HEK293 (cell line): ENCODE measurements at regions not wholly inside any gene's neighbourhood (a gene's known extent, or its start where the extent isn't known, plus 50 kb on each side); places are given as distances from the start of the nearest gene placed in this dataset.
"Not testable (repeated sequence)": the region's sequence is repeated elsewhere in the genome, so short reads cannot be mapped to it uniquely, and the experiment has no call there.

ENCODE experiments used
- CTCF ChIA-PET: fragments of 350-600 bp; formaldehyde crosslinking; extraction: SDS; loops from one replicate; lab custom pipeline; 2021; ENCODE audit warnings: antibody characterized with exemption; lab: Yijun Ruan, JAX
- POLR2A ChIA-PET: fragments of 300-600 bp; formaldehyde crosslinking; extraction: SDS; loops from one replicate; lab custom pipeline; 2020; ENCODE audit warnings: antibody characterized with exemption, inconsistent platforms; lab: Yijun Ruan, JAX
- H3K27ac ChIP-seq: fragments of 200-500 bp; sonication (Bioruptor generic); 2 replicates; pipeline ENCODE4 v1.5.1; 2014; ENCODE audit warnings: low read depth, low read length, control low read depth, inconsistent platforms; ENCODE audit errors: extremely low read depth
- H3K36me3 ChIP-seq, 2 experiments: fragments of 200-500 bp in 1 of 2; sonication (Bioruptor generic) in 1 of 2; 1 replicate in 1 of 2; 2 replicates in 1 of 2; pipeline ENCODE4 v1.5.1; 2014 to 2017; ENCODE audit warnings: inconsistent platforms in 2 of 2, low read length in 2 of 2; ENCODE audit not compliant: control insufficient read depth in 2 of 2, insufficient read depth in 1 of 2
- H3K4me1 ChIP-seq: fragments of 200-500 bp; sonication (Bioruptor generic); 2 replicates; pipeline ENCODE4 v1.5.1; 2014; ENCODE audit warnings: mild to moderate bottlenecking, low read length, inconsistent platforms; ENCODE audit not compliant: control insufficient read depth, insufficient read depth
- H3K4me3 ChIP-seq: 2 replicates; pipeline ENCODE4 v1.5.1; 2011; ENCODE audit warnings: low read depth, mild to moderate bottlenecking, control low read depth, low read length, moderate library complexity
- H3K9me3 ChIP-seq: fragments of 200-500 bp; sonication (Bioruptor generic); 2 replicates; pipeline ENCODE4 v1.5.1; 2014; ENCODE audit warnings: low read depth, low read length, inconsistent platforms; ENCODE audit not compliant: control insufficient read depth, insufficient read depth
- TCF7L2 ChIP-seq: IDR thresholded peaks from 2 replicates; pipeline ENCODE4 v1.6.1; 2011; ENCODE audit warnings: low read depth, mild to moderate bottlenecking, inconsistent platforms, low read length, moderate library complexity, borderline replicate concordance
- ZEB2 ChIP-seq: fragments of 450-650 bp; formaldehyde crosslinking; IDR thresholded peaks from 2 replicates; pipeline ENCODE4 v1.5.1; 2016; ENCODE audit warnings: missing biosample characterization, missing genetic modification characterization
- ZFHX2 ChIP-seq: fragments of 450-650 bp; formaldehyde crosslinking; conservative IDR thresholded peaks from 2 replicates; pipeline ENCODE4 v1.5.1; 2016; ENCODE audit warnings: missing biosample characterization, missing genetic modification characterization
- ZNF2 ChIP-seq: fragments of 450-650 bp; formaldehyde crosslinking; IDR thresholded peaks from 2 replicates; pipeline ENCODE4 v1.5.1; 2016; ENCODE audit warnings: missing biosample characterization, missing genetic modification characterization
- ZNF239 ChIP-seq: fragments of 450-650 bp; formaldehyde crosslinking; IDR thresholded peaks from 2 replicates; pipeline ENCODE4 v1.5.1; 2016; ENCODE audit warnings: missing biosample characterization, missing genetic modification characterization
- ZNF366 ChIP-seq: fragments of 450-650 bp; formaldehyde crosslinking; conservative IDR thresholded peaks from 2 replicates; pipeline ENCODE4 v1.5.1; 2016; ENCODE audit warnings: missing biosample characterization, missing genetic modification characterization
- ZNF514 ChIP-seq: fragments of 450-650 bp; formaldehyde crosslinking; IDR thresholded peaks from 2 replicates; pipeline ENCODE4 v1.5.1; 2016; ENCODE audit warnings: missing biosample characterization, missing genetic modification characterization
- ZNF629 ChIP-seq: fragments of 450-650 bp; formaldehyde crosslinking; IDR thresholded peaks from 2 replicates; pipeline ENCODE4 v1.5.1; 2017; ENCODE audit warnings: missing biosample characterization, missing genetic modification characterization
- ZNF658 ChIP-seq: fragments of 450-650 bp; formaldehyde crosslinking; IDR thresholded peaks from 2 replicates; pipeline ENCODE4; 2016; ENCODE audit warnings: missing biosample characterization, missing genetic modification characterization
- ZNF76 ChIP-seq: fragments of 450-650 bp; formaldehyde crosslinking; IDR thresholded peaks from 2 replicates; pipeline ENCODE4; 2016; ENCODE audit warnings: low read depth, missing biosample characterization, missing genetic modification characterization, borderline replicate concordance
- ZNF768 ChIP-seq: fragments of 450-650 bp; formaldehyde crosslinking; IDR thresholded peaks from 2 replicates; pipeline ENCODE4 v1.5.1; 2018; ENCODE audit warnings: missing biosample characterization, mild to moderate bottlenecking, missing genetic modification characterization
- ZNF792 ChIP-seq: fragments of 450-650 bp; formaldehyde crosslinking; IDR thresholded peaks from 2 replicates; pipeline ENCODE4 v1.5.1; 2016; ENCODE audit warnings: missing biosample characterization, missing genetic modification characterization
- ZNF830 ChIP-seq: fragments of 450-650 bp; IDR thresholded peaks from 2 replicates; pipeline ENCODE4 v1.5.0; 2018; ENCODE audit warnings: missing biosample characterization, missing genetic modification characterization, low read depth, mild to moderate bottlenecking, moderate library complexity
- ZSCAN30 ChIP-seq: fragments of 450-650 bp; IDR thresholded peaks from 2 replicates; pipeline ENCODE4 v1.5.1; 2018; ENCODE audit warnings: missing biosample characterization, mild to moderate bottlenecking, missing genetic modification characterization, moderate library complexity
- TF ChIP-seq, protein P1 (sequence below): fragments of 450-650 bp; formaldehyde crosslinking; IDR thresholded peaks from 2 replicates; pipeline ENCODE4 v1.5.1; 2017; ENCODE audit warnings: missing biosample characterization, missing genetic modification characterization
- TF ChIP-seq, protein P2 (sequence below): sonication (generic); formaldehyde crosslinking; IDR thresholded peaks from 2 replicates; pipeline ENCODE4 v1.8.1; 2022; ENCODE audit warnings: mild to moderate bottlenecking, moderate library complexity, missing genetic modification reagents
- TF ChIP-seq, protein P3 (sequence below): fragments of 450-650 bp; formaldehyde crosslinking; IDR thresholded peaks from 2 replicates; pipeline ENCODE4 v1.5.1; 2017; ENCODE audit warnings: missing biosample characterization, missing genetic modification characterization
- TF ChIP-seq, protein P4 (sequence below): fragments of 450-650 bp; formaldehyde crosslinking; IDR thresholded peaks from 2 replicates; pipeline ENCODE4 v1.5.1; 2016; ENCODE audit warnings: missing biosample characterization, missing genetic modification characterization, low read depth
- TF ChIP-seq, protein P5 (sequence below): fragments of 450-650 bp; formaldehyde crosslinking; IDR thresholded peaks from 2 replicates; pipeline ENCODE4 v1.5.1; 2017; ENCODE audit warnings: missing biosample characterization, missing genetic modification characterization
- TF ChIP-seq, protein P6 (sequence below): fragments of 450-650 bp; formaldehyde crosslinking; optimal IDR thresholded peaks from 2 replicates; pipeline ENCODE3; 2016; ENCODE audit warnings: missing biosample characterization, mild to moderate bottlenecking, missing genetic modification characterization

DNA sequence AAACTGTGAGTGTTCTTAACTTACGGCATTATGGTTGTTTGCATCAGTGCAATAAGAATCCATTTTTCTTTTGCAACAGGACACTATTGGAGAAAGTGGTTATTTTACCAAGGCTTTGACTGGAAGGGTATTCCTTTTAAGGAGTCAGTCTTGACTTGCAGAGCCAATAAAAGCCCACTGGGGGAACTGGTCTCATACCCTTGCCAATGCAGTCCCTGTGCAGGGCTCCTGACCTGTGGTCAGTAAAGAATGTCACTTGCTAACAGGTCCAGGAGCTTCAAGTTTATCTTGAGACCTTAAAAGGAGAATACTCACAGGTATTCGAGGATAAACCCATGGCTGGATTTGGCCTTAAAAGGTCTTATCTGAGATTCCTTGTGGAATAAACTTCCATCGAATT lies 227.8 kb upstream of the GBE1 start:
- TF ChIP-seq TCF7L2 (no peak), ZNF629 (tag by site-specific recombination) (no peak), ZNF658 (tag by site-specific recombination) (no peak), ZNF2 (tag by site-specific recombination) (no peak)
- TF ChIP-seq, protein P1, sequence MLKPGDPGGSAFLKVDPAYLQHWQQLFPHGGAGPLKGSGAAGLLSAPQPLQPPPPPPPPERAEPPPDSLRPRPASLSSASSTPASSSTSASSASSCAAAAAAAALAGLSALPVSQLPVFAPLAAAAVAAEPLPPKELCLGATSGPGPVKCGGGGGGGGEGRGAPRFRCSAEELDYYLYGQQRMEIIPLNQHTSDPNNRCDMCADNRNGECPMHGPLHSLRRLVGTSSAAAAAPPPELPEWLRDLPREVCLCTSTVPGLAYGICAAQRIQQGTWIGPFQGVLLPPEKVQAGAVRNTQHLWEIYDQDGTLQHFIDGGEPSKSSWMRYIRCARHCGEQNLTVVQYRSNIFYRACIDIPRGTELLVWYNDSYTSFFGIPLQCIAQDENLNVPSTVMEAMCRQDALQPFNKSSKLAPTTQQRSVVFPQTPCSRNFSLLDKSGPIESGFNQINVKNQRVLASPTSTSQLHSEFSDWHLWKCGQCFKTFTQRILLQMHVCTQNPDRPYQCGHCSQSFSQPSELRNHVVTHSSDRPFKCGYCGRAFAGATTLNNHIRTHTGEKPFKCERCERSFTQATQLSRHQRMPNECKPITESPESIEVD (tag by site-specific recombination) = no peak
- ChIA-PET CTCF (no interaction called here), POLR2A (no interaction called here)
- Histone ChIP-seq H3K9me3 (no peaks in the 10 kb centered on the region), H3K36me3 (no peaks in the 10 kb centered on the region), H3K4me3 (no peak overlapping the region), H3K4me1 (no peaks in the 10 kb centered on the region), H3K27ac (no peak overlapping the region)

DNA sequence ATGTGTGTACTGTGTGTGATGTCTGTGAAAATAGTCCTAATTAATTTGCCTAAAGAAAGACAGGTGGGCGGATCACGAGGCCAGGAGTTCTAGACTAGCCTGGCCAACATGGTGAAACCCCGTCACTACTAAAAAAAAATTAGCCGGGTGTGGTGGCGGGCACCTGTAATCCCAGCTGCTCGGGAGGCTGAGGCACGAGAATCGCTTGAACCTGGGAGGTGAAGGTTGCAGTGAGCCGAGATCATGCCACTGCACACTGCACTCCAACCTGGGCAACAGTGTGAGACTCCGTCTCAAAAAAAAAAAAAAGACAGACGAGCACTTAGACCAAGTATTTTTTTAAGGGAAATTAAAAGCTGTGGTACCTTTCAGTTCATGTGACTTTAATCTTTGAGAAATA lies 226.0 kb upstream of the GBE1 start:
- CTCF ChIA-PET = interaction anchor here (0.5 to 0.7 kb wide), 2 partner anchors 10 to 277 kb away, joined by 3 to 4 read pairs; no protein-coding TSS in a partner anchor
- H3K9me3 ChIP-seq, POLR2A ChIA-PET, H3K4me3 ChIP-seq, H3K27ac ChIP-seq, H3K36me3 ChIP-seq, H3K4me1 ChIP-seq: not testable (repeated sequence)

DNA sequence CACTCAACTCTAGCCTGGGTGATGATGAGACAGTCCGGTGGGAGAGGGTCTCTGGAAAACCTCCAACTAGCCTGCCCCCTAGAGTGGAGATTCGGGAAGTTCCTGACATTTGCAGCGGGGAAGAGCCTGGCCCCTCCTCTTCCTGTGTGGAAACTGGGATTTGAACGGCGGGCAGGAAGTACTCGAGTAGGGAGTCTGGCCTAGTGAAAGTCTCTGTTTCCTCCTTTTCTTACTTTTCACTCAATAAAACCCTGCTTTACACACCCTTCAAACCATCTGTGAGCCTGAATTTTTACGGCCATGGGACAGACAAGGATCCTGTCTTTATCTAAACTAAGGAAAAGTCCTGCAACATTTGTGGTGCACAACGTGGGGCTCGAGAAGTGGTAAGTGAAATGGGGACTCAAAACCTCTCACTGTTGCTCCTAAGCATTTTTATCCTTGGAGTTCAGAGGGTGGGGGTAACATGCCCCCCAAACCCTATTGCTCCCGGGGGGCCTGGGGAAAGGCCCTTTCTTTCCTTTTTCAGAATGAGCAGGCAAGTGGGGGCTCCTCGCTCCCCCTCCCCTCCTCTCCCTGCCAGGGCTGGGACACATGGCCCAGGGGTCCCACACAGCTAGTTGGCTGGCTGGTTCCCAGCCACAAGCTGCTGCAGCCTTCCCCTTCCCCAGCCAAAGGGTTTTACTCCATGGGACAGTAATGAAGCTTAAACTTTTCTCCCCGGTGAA lies 224.7 kb upstream of the GBE1 start:
- H3K36me3 ChIP-seq = no peaks in the 10 kb centered on the region
- H3K4me3 ChIP-seq = no peak overlapping the region
- CTCF ChIA-PET = no interaction called here
- TF ChIP-seq ZFHX2 (tag by site-specific recombination) = no peak
- no peak for TF ChIP-seq ZNF768 (tag by site-specific recombination)
- TF ChIP-seq ZNF239 (tag by site-specific recombination) = no peak
- TF ChIP-seq ZNF76 (tag by site-specific recombination) = no peak
- TF ChIP-seq, protein P2, sequence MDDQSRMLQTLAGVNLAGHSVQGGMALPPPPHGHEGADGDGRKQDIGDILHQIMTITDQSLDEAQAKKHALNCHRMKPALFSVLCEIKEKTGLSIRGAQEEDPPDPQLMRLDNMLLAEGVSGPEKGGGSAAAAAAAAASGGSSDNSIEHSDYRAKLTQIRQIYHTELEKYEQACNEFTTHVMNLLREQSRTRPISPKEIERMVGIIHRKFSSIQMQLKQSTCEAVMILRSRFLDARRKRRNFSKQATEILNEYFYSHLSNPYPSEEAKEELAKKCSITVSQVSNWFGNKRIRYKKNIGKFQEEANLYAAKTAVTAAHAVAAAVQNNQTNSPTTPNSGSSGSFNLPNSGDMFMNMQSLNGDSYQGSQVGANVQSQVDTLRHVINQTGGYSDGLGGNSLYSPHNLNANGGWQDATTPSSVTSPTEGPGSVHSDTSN = no peak
- TF ChIP-seq ZEB2 (tag by site-specific recombination) = no peak
- TF ChIP-seq, protein P3, sequence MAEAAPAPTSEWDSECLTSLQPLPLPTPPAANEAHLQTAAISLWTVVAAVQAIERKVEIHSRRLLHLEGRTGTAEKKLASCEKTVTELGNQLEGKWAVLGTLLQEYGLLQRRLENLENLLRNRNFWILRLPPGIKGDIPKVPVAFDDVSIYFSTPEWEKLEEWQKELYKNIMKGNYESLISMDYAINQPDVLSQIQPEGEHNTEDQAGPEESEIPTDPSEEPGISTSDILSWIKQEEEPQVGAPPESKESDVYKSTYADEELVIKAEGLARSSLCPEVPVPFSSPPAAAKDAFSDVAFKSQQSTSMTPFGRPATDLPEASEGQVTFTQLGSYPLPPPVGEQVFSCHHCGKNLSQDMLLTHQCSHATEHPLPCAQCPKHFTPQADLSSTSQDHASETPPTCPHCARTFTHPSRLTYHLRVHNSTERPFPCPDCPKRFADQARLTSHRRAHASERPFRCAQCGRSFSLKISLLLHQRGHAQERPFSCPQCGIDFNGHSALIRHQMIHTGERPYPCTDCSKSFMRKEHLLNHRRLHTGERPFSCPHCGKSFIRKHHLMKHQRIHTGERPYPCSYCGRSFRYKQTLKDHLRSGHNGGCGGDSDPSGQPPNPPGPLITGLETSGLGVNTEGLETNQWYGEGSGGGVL = no peak
- no peak for TF ChIP-seq ZNF792 (tag by site-specific recombination)
- TF ChIP-seq ZNF366 (tag by site-specific recombination) = no peak
- TF ChIP-seq, protein P4, sequence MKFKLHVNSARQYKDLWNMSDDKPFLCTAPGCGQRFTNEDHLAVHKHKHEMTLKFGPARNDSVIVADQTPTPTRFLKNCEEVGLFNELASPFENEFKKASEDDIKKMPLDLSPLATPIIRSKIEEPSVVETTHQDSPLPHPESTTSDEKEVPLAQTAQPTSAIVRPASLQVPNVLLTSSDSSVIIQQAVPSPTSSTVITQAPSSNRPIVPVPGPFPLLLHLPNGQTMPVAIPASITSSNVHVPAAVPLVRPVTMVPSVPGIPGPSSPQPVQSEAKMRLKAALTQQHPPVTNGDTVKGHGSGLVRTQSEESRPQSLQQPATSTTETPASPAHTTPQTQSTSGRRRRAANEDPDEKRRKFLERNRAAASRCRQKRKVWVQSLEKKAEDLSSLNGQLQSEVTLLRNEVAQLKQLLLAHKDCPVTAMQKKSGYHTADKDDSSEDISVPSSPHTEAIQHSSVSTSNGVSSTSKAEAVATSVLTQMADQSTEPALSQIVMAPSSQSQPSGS (tag by site-specific recombination) = no peak
- TF ChIP-seq, protein P5, sequence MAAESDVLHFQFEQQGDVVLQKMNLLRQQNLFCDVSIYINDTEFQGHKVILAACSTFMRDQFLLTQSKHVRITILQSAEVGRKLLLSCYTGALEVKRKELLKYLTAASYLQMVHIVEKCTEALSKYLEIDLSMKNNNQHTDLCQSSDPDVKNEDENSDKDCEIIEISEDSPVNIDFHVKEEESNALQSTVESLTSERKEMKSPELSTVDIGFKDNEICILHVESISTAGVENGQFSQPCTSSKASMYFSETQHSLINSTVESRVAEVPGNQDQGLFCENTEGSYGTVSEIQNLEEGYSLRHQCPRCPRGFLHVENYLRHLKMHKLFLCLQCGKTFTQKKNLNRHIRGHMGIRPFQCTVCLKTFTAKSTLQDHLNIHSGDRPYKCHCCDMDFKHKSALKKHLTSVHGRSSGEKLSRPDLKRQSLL (tag by site-specific recombination) = no peak
- TF ChIP-seq ZNF514 = no peak
- no peak for TF ChIP-seq ZNF830 (tag by site-specific recombination)
- TF ChIP-seq, protein P6, sequence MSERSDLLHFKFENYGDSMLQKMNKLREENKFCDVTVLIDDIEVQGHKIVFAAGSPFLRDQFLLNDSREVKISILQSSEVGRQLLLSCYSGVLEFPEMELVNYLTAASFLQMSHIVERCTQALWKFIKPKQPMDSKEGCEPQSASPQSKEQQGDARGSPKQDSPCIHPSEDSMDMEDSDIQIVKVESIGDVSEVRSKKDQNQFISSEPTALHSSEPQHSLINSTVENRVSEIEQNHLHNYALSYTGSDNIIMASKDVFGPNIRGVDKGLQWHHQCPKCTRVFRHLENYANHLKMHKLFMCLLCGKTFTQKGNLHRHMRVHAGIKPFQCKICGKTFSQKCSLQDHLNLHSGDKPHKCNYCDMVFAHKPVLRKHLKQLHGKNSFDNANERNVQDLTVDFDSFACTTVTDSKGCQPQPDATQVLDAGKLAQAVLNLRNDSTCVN (tag by site-specific recombination) = no peak
- no peak for TF ChIP-seq ZSCAN30 (tag by site-specific recombination)
- POLR2A ChIA-PET = no interaction called here
- no peak overlapping the region for H3K27ac ChIP-seq
- H3K9me3 ChIP-seq = no peaks in the 10 kb centered on the region
- H3K4me1 ChIP-seq = no peaks in the 10 kb centered on the region
